Astrocyte (in vitro differentiated cells and primary cell): ENCODE measurements at regions not wholly inside any gene's neighbourhood (a gene's known extent, or its start where the extent isn't known, plus 50 kb on each side); places are given as distances from the start of the nearest gene placed in this dataset.

Source experiments
- EZH2 ChIP-seq: IDR thresholded peaks from 2 replicates; pipeline ENCODE4 v1.6.1; 2012; ENCODE audit warnings: mild to moderate bottlenecking, low read length, inconsistent platforms; ENCODE audit not compliant: insufficient read depth
- TF ChIP-seq, protein P1 (sequence below): IDR thresholded peaks from 2 replicates; pipeline ENCODE4 v1.5.1; 2011; ENCODE audit warnings: low read depth, mild to moderate bottlenecking, inconsistent platforms, low read length, moderate library complexity; ENCODE audit not compliant: insufficient read depth

- TF ChIP-seq, protein P1, sequence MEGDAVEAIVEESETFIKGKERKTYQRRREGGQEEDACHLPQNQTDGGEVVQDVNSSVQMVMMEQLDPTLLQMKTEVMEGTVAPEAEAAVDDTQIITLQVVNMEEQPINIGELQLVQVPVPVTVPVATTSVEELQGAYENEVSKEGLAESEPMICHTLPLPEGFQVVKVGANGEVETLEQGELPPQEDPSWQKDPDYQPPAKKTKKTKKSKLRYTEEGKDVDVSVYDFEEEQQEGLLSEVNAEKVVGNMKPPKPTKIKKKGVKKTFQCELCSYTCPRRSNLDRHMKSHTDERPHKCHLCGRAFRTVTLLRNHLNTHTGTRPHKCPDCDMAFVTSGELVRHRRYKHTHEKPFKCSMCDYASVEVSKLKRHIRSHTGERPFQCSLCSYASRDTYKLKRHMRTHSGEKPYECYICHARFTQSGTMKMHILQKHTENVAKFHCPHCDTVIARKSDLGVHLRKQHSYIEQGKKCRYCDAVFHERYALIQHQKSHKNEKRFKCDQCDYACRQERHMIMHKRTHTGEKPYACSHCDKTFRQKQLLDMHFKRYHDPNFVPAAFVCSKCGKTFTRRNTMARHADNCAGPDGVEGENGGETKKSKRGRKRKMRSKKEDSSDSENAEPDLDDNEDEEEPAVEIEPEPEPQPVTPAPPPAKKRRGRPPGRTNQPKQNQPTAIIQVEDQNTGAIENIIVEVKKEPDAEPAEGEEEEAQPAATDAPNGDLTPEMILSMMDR = no peak
- no peak for TF ChIP-seq EZH2
These were observed 1082.2 kb upstream of the TENM4 start for GRCh38 chr11:80523057-80523456.
